ENCODE measurements at regions not wholly inside any gene's neighbourhood (a gene's known extent, or its start where the extent isn't known, plus 50 kb on each side); places are given as distances from the start of the nearest gene placed in this dataset.

DNA sequence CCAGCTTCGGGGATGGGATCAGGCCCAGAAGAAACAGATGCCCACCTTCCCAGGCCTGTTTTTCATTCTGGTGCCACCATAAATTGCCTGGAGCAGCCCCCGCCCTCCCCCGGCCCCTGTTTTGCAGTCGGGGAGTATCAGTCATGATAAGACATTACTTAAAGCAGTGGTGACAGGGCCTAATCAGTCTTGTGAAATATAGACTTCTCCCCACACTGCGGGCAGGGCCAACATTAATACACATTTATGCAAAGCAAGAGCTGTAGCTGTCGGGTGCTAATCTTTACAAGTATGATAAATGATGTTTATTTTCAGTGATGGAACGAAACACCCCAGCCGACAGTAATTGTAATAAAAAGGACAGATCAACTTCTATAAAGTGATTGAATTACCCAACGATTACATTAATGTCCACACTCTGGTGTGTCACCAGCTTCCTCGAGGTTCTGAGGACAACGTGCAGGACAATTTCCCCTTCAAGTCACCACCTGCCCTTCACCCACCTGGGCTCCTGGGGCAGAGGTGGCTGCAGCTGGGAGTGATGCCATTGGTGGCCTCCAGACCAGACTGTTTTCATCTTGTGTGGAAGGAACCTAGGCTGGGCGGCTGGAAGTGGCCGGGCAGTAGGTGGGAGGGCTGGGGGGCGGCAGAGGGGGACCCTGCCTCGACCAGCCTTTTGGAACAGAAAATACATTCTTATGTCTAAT lies 226.0 kb downstream of the TFCP2L1 start:
- H3K4me2 ChIP-seq, result no peak overlapping the region
- peaks cover 7% of the 10 kb centered on the region; the same call in 2 of the 3 replicates for H3K4me1 ChIP-seq
- WGBS (ENCODE audit: missing lambda C conversion rate), result 83% methylated on average over 11 of the region's 15 CpGs
- ChIA-PET POLR2A (interaction anchor here (0.9 kb wide), 1 partner anchor 17 kb away, joined by 3 read pairs; no protein-coding TSS in a partner anchor), CTCF (interaction anchor here (1.3 to 4.5 kb wide), 5 partner anchors 12 to 378 kb away, joined by 3 to 45 read pairs (median 7); no protein-coding TSS in a partner anchor)
- FAIRE-seq (no peak), ATAC-seq (no peak), DNase-seq (ENCODE audit: low read depth in 1 of 2, low spot score in 1 of 2) (no peak)
- peak overlapping the region in 1 of 2 experiments; percentile 78; a peak in 2 of 6 replicates for H3K27ac ChIP-seq
- TF ChIP-seq KDM1A (IDR thresholded peaks at IDR 0.05; ENCODE audit: low read depth) (no peak), PHF8 (IDR thresholded peaks at IDR 0.05; ENCODE audit: borderline replicate concordance, low read depth) (no peak), MAZ (IDR thresholded peaks at IDR 0.05; ENCODE audit: borderline replicate concordance, low read depth, low read length) (no peak), ESRRA (IDR thresholded peaks at IDR 0.05; ENCODE audit: borderline replicate concordance, low read length) (no peak), RNF2 (IDR thresholded peaks at IDR 0.05; ENCODE audit: borderline replicate concordance, low read depth) (no peak), FOSL2 (IDR thresholded peaks at IDR 0.05) (no peak), FOSL2 (CRISPR knock-in tag; IDR thresholded peaks at IDR 0.05) (no peak), HOXA7 (CRISPR knock-in tag; IDR thresholded peaks at IDR 0.05) (no peak), NPAS2 (CRISPR knock-in tag; IDR thresholded peaks at IDR 0.05; ENCODE audit: borderline replicate concordance) (no peak), RFX5 (IDR thresholded peaks at IDR 0.05) (no peak), EP300 (IDR thresholded peaks at IDR 0.05) (no peak), BHLHE40 (IDR thresholded peaks at IDR 0.05; ENCODE audit: low read depth, low read length) (no peak), RCOR1 (IDR thresholded peaks at IDR 0.05; ENCODE audit: low read depth, low read length) (no peak), CEBPB (IDR thresholded peaks at IDR 0.05) (no peak), HDAC2 (IDR thresholded peaks at IDR 0.05) (no peak)
- TF ChIP-seq, protein P1, sequence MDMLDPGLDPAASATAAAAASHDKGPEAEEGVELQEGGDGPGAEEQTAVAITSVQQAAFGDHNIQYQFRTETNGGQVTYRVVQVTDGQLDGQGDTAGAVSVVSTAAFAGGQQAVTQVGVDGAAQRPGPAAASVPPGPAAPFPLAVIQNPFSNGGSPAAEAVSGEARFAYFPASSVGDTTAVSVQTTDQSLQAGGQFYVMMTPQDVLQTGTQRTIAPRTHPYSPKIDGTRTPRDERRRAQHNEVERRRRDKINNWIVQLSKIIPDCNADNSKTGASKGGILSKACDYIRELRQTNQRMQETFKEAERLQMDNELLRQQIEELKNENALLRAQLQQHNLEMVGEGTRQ (IDR thresholded peaks at IDR 0.05), result no peak
- TF ChIP-seq, protein P2, sequence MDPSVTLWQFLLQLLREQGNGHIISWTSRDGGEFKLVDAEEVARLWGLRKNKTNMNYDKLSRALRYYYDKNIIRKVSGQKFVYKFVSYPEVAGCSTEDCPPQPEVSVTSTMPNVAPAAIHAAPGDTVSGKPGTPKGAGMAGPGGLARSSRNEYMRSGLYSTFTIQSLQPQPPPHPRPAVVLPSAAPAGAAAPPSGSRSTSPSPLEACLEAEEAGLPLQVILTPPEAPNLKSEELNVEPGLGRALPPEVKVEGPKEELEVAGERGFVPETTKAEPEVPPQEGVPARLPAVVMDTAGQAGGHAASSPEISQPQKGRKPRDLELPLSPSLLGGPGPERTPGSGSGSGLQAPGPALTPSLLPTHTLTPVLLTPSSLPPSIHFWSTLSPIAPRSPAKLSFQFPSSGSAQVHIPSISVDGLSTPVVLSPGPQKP (IDR thresholded peaks at IDR 0.05; ENCODE audit: low read depth, low read length), result no peak
- H3K4me3 ChIP-seq, result no peak overlapping the region
- 0 out of 3 replicates have a peak, but pooled peaks cover 2% of the 10 kb centered on the region for H3K9me3 ChIP-seq

DNA sequence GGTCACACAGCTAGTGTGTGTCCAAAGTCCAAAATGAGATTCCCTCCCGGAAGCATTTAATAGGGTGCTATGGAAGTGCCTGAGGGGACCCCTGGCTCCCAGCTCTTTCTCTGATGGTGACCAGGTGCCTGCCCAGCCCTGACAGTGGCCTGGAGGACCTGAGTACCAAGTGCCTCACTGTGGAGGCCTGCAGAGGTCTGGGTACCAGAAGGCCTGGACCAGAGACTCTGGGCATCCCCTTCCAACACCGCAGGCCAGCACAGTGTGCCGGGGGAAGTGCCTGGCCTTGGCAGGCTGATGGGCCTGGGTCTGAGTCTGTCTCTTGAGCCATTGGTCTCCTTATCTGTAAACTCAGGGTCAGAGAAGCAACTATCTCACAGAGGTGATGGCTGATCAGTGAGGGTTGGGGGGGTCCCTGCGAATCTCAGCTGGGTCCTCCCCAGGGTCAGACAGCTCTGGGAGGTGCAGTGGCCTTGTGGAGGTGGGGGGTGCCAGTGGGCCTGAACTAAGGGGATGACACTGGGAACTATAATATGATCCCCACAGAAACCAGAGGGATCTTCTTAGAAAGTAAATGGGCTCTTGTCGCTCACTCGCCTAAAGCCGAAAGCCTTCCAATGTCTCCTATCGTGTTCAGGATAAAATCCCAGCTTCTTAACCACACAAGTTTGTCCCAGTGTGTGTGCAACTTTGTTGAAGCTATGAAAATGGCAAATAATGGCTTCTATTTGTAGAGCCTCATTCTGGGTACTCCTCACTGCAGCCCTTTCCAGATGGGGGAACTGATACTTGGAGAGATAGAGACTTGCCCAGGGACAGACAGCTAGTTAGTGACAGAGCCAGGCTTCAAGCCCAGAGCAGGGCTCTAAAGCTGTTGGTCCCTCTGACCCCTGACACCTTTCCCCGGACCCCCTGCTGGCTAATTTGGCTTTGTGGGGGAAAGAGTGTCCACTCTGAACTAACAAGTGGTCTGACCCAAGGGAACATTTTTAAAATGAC lies 225.1 kb downstream of the TFCP2L1 start:
- ATAC-seq (no peak), DNase-seq (ENCODE audit: low read depth in 1 of 2, low spot score in 1 of 2) (no peak), FAIRE-seq (no peak)
- Histone ChIP-seq H3K4me1 (peaks cover 7% of the 10 kb centered on the region; the same call in 2 of the 3 replicates), H3K9me3 (no peaks in the 10 kb centered on the region), H3K4me2 (no peak overlapping the region), H3K4me3 (no peak overlapping the region), H3K27ac (no peak overlapping the region)
- ChIA-PET CTCF (interaction anchor here (0.7 to 4.5 kb wide), 9 partner anchors 11 to 379 kb away, joined by 3 to 45 read pairs (median 4); no protein-coding TSS in a partner anchor), POLR2A (interaction anchor here (0.9 kb wide), 1 partner anchor 16 kb away, joined by 3 read pairs; no protein-coding TSS in a partner anchor)
- TF ChIP-seq TP53 (CRISPR knock-in tag; IDR thresholded peaks at IDR 0.05) (no peak), KDM1A (IDR thresholded peaks at IDR 0.05; ENCODE audit: low read depth) (no peak), EHMT2 (IDR thresholded peaks at IDR 0.05; ENCODE audit: low read depth) (no peak), SMC3 (IDR thresholded peaks at IDR 0.05) (no peak), GATA3 (IDR thresholded peaks at IDR 0.05; ENCODE audit: borderline replicate concordance) (no peak), BHLHE40 (IDR thresholded peaks at IDR 0.05; ENCODE audit: low read depth, low read length) (no peak), FOSB (CRISPR knock-in tag; IDR thresholded peaks at IDR 0.05) (no peak)
- TF ChIP-seq, protein P3, sequence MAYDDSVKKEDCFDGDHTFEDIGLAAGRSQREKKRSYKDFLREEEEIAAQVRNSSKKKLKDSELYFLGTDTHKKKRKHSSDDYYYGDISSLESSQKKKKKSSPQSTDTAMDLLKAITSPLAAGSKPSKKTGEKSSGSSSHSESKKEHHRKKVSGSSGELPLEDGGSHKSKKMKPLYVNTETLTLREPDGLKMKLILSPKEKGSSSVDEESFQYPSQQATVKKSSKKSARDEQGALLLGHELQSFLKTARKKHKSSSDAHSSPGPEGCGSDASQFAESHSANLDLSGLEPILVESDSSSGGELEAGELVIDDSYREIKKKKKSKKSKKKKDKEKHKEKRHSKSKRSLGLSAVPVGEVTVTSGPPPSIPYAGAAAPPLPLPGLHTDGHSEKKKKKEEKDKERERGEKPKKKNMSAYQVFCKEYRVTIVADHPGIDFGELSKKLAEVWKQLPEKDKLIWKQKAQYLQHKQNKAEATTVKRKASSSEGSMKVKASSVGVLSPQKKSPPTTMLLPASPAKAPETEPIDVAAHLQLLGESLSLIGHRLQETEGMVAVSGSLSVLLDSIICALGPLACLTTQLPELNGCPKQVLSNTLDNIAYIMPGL (CRISPR knock-in tag; IDR thresholded peaks at IDR 0.05; ENCODE audit: borderline replicate concordance), result no peak
- 87% methylated on average over 9 of the region's 9 CpGs for WGBS (ENCODE audit: missing lambda C conversion rate)
